GM12878 (cell line): ENCODE measurements at regions not wholly inside any gene's neighbourhood (a gene's known extent, or its start where the extent isn't known, plus 50 kb on each side); places are given as distances from the start of the nearest gene placed in this dataset.
"Not testable (repeated sequence)": the region's sequence is repeated elsewhere in the genome, so short reads cannot be mapped to it uniquely, and the experiment has no call there.

ENCODE experiments used
- ATAC-seq: fragments of 200-7000 bp; cut with Tn5 transposase; 3 replicates; pipeline ENCODE4 v1.9.1; 2020; ENCODE audit warnings: mild to moderate bottlenecking, moderate library complexity
- BruUV-seq: library from RNA; stranded (reverse); fragments of 400-500 nt; replicated peaks from 2 replicates; lab custom pipeline; 2021; lab: Mats Ljungman, UMichigan
- CTCF ChIA-PET: fragments of 300-600 bp; sonication (Branson Sonifier 250); formaldehyde crosslinking; extraction: SDS; loops from one replicate; lab custom pipeline; 2021; ENCODE audit warnings: inconsistent platforms; lab: Yijun Ruan, JAX
- POLR2A ChIA-PET: fragments of 350-600 bp; formaldehyde crosslinking; extraction: SDS; loops from one replicate; lab custom pipeline; 2021; ENCODE audit warnings: inconsistent platforms; lab: Charles Lee
- RAD21 ChIA-PET: fragments of 300-600 bp; sonication (Branson Sonifier 250); formaldehyde crosslinking; loops from one replicate; lab custom pipeline; 2023; ENCODE audit warnings: antibody characterized with exemption; ENCODE audit not compliant: unreplicated experiment; lab: Charles Lee
- SMC1A ChIA-PET: fragments of 300-600 bp; sonication (Branson Sonifier 250); formaldehyde crosslinking; loops from one replicate; lab custom pipeline; 2023; ENCODE audit not compliant: unreplicated experiment, uncharacterized antibody; lab: Charles Lee
- DNase-seq: peaks from one replicate; pipeline ENCODE4 v3.0.0-alpha.2; 2011; ENCODE audit warnings: low read depth, low spot score
- FAIRE-seq: peaks from 3 replicates; lab custom pipeline; 2011; peaks lifted over from hg19 to GRCh38; lab: Jason Lieb, UNC
- H2AFZ ChIP-seq: 2 replicates; pipeline ENCODE4 v1.6.0; 2011; ENCODE audit warnings: low read depth, low read length, control low read depth; ENCODE audit not compliant: control insufficient read depth
- H3K27ac ChIP-seq: 2 replicates; pipeline ENCODE4 v1.5.1; 2011; ENCODE audit warnings: control low read depth; ENCODE audit not compliant: control insufficient read depth, insufficient read depth
- H3K27me3 ChIP-seq, 2 experiments: replicated peaks in 1 of 2; 2 replicates each; pipeline versions ENCODE4 v1.6.0 to v1.6.1; 2011; ENCODE audit warnings: low read length in 1 of 2; ENCODE audit not compliant: control insufficient read depth in 2 of 2, insufficient read depth in 2 of 2
- H3K36me3 ChIP-seq, 2 experiments: 2 replicates each; pipeline ENCODE4 v1.5.1; 2011; ENCODE audit warnings: low read length in 1 of 2; ENCODE audit not compliant: control insufficient read depth in 2 of 2, insufficient read depth in 2 of 2
- H3K4me1 ChIP-seq: 2 replicates; pipeline ENCODE4 v1.6.1; 2011; ENCODE audit warnings: mild to moderate bottlenecking, low read length, moderate library complexity, mixed read lengths; ENCODE audit not compliant: control insufficient read depth, insufficient read depth
- H3K4me2 ChIP-seq: 2 replicates; pipeline ENCODE4 v1.6.0; 2011; ENCODE audit warnings: control low read depth; ENCODE audit not compliant: control insufficient read depth, insufficient read depth
- H3K4me3 ChIP-seq: fragments of 200-600 bp; sonication (generic); 2 replicates; pipeline ENCODE4 v1.5.1; 2016
- H3K79me2 ChIP-seq: 2 replicates; pipeline ENCODE4 v1.6.0; 2011; ENCODE audit warnings: low read length; ENCODE audit not compliant: control insufficient read depth, insufficient read depth
- H3K9ac ChIP-seq: 2 replicates; pipeline ENCODE4 v1.8.0; 2011; ENCODE audit warnings: low read length, control low read depth, mixed read lengths; ENCODE audit not compliant: control insufficient read depth, insufficient read depth
- H3K9me3 ChIP-seq: replicated peaks from 3 replicates; pipeline ENCODE4 v1.5.1; 2011; ENCODE audit warnings: mild to moderate bottlenecking, low read length; ENCODE audit not compliant: control insufficient read depth, insufficient read depth
- H4K20me1 ChIP-seq: 2 replicates; pipeline ENCODE4 v1.6.0; 2011; ENCODE audit not compliant: control insufficient read depth, insufficient read depth
- JUND ChIP-seq: IDR thresholded peaks from 2 replicates; pipeline ENCODE4 v1.6.1; 2012; ENCODE audit warnings: low read depth, mild to moderate bottlenecking, low read length, improper control_type of control experiment, moderate library complexity
- RAD21 ChIP-seq: IDR thresholded peaks from 2 replicates; pipeline ENCODE4 v1.6.1; 2011; ENCODE audit warnings: mild to moderate bottlenecking, low read depth, low read length, moderate library complexity; ENCODE audit not compliant: insufficient read depth
- RUNX3 ChIP-seq: IDR thresholded peaks from 2 replicates; pipeline ENCODE4 v1.6.1; 2012; ENCODE audit warnings: low read length, inconsistent platforms
- YY1 ChIP-seq: IDR thresholded peaks from 2 replicates; pipeline ENCODE4 v1.6.1; 2011; ENCODE audit warnings: low read depth, mild to moderate bottlenecking, low read length
- WGBS: methylation state at CpG from one replicate; pipeline ENCODE4 v1.1.6; 2016; ENCODE audit warnings: low lambda C conversion rate; ENCODE audit not compliant: insufficient replicate concordance, insufficient coverage; ENCODE audit errors: missing lambda C conversion rate; 5-methylcytosine and 5-hydroxymethylcytosine counted together
- in situ Hi-C: fragments of 300-500 bp; cut with MboI; formaldehyde crosslinking; loops from 9 replicates; pipeline ENCODE4 v1.14.3; 2018; ENCODE audit warnings: mixed read lengths
- intact Hi-C: fragments of 100-400 bp; cut with micrococcal nuclease; formaldehyde crosslinking; loops from one replicate; pipeline ENCODE4 v1.14.2; 2022; ENCODE audit not compliant: unreplicated experiment
- TF ChIP-seq, protein P1 (sequence below), 3 experiments: IDR thresholded peaks in 2 of 3; conservative IDR thresholded peaks in 1 of 3; 2 replicates each; pipeline ENCODE4 v1.5.1; 2011; ENCODE audit warnings: low read depth in 3 of 3, low read length in 3 of 3, mild to moderate bottlenecking in 3 of 3, control low read depth in 2 of 3, moderate library complexity in 2 of 3, inconsistent platforms in 1 of 3, mixed read lengths in 1 of 3; ENCODE audit not compliant: control insufficient read depth in 2 of 3, insufficient read depth in 1 of 3; ENCODE audit errors: extremely low read depth in 1 of 3

DNA sequence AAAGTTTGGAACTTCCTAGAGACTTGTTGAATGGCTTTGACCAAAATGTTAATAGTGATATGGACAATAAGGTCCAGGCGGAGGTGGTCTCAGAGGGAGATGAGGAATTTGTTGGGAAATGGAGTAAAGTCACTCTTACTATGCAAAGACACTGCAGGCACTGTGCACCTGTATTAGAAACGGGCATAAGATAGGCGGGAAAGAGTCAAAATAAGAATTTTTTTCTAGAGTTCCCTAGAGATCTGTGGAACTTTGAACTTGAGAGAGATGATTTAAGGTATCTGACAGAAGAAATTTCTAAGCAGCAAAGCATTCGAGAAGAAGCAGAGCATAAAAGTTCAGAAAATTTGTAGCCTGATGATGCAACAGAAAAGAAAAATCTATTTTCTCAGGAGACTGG, 144.4 kb upstream of the C1QTNF3 start:
- H3K4me2 ChIP-seq, BruUV-seq, H3K27ac ChIP-seq, RAD21 ChIA-PET, FAIRE-seq, ATAC-seq, H3K79me2 ChIP-seq, H3K9me3 ChIP-seq, CTCF ChIA-PET, POLR2A ChIA-PET, H3K9ac ChIP-seq, H3K4me1 ChIP-seq, H4K20me1 ChIP-seq, H3K27me3 ChIP-seq, SMC1A ChIA-PET, H3K4me3 ChIP-seq, DNase-seq, H2AFZ ChIP-seq: not testable (repeated sequence)
- in situ Hi-C loops: loop anchor here (25.0 kb wide), 1 partner anchor 675 kb away; no protein-coding TSS in a partner anchor
- peaks cover 4 to 10% of the 10 kb centered on the region in 2 experiments; a peak in 3 of 4 replicates for H3K36me3 ChIP-seq
- 71% methylated on average over 3 of the region's 4 CpGs for WGBS
- intact Hi-C loops: loop anchor here (10.0 kb wide), 1 partner anchor 183 kb away; the partner anchor contains the start of gene AMACR

DNA sequence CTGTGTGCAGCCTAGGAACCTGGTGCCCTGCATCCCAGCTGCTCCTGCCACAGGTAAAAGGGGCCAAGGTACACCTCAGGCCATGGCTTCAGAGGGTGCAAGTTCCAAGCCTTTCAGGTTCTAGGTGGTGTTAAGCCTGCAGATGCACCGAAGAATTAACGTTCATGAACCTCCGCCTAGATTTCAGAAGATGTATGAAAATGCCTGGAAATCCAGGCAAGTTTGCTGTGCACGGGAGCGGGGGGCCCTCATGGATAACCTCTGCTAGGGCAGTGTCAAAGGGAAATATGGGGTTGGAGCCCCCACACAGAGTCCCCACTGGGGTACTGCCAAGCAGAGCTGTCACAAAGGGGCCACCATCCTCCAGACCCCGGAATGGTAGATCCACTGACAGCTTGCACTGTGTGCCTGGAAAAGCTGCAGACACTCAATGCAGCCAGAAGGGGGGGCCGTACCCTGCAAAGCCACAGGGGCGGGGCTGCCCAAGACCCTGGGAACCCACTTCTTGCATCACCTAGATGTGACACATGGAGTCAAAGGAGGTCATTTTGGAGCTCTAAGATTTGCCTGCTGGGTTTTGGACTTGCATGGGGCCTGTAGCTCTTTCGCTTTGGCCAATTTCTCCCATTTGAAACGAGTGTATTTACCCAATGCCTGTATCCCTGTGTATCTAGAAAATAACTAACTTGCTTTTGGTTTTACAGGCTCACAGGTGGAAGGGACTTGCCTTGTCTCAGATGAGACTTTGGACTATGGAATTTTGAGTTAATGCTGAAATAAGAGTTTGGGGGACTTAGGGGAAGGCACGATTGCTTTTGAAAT, 145.2 kb upstream of the C1QTNF3 start:
- BruUV-seq, DNase-seq, CTCF ChIA-PET, H3K4me2 ChIP-seq, H3K27me3 ChIP-seq, POLR2A ChIA-PET, ATAC-seq, H3K9me3 ChIP-seq, H3K4me1 ChIP-seq, H2AFZ ChIP-seq, H3K9ac ChIP-seq, H4K20me1 ChIP-seq, RAD21 ChIA-PET, H3K36me3 ChIP-seq, H3K27ac ChIP-seq, SMC1A ChIA-PET, H3K79me2 ChIP-seq, H3K4me3 ChIP-seq, FAIRE-seq: not testable (repeated sequence)
- intact Hi-C loops: loop anchor here (10.0 kb wide), 1 partner anchor 183 kb away; the partner anchor contains the start of gene AMACR
- in situ Hi-C loops: loop anchor here (25.0 kb wide), 1 partner anchor 674 kb away; no protein-coding TSS in a partner anchor
- WGBS: 85% methylated on average over 10 of the region's 11 CpGs
- TF ChIP-seq YY1 (0 out of 2 replicates have a peak, but pooled peaks have one; percentile 31), RUNX3 (0 out of 2 replicates have a peak, but pooled peaks have one; percentile 8), RAD21 (peak; percentile 42), JUND (0 out of 2 replicates have a peak, but pooled peaks have one; percentile 14)
- TF ChIP-seq, protein P1, sequence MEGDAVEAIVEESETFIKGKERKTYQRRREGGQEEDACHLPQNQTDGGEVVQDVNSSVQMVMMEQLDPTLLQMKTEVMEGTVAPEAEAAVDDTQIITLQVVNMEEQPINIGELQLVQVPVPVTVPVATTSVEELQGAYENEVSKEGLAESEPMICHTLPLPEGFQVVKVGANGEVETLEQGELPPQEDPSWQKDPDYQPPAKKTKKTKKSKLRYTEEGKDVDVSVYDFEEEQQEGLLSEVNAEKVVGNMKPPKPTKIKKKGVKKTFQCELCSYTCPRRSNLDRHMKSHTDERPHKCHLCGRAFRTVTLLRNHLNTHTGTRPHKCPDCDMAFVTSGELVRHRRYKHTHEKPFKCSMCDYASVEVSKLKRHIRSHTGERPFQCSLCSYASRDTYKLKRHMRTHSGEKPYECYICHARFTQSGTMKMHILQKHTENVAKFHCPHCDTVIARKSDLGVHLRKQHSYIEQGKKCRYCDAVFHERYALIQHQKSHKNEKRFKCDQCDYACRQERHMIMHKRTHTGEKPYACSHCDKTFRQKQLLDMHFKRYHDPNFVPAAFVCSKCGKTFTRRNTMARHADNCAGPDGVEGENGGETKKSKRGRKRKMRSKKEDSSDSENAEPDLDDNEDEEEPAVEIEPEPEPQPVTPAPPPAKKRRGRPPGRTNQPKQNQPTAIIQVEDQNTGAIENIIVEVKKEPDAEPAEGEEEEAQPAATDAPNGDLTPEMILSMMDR (IDR thresholded peaks at IDR 0.05 in 2 of 3, conservative IDR thresholded peaks at IDR 0.05 in 1 of 3; ENCODE audit: control insufficient read depth in 2 of 3, extremely low read depth in 1 of 3, insufficient read depth in 1 of 3, low read depth in 3 of 3, low read length in 3 of 3): peak; percentile 19 to 58 (median 46); a peak in 5 of 6 replicates

DNA sequence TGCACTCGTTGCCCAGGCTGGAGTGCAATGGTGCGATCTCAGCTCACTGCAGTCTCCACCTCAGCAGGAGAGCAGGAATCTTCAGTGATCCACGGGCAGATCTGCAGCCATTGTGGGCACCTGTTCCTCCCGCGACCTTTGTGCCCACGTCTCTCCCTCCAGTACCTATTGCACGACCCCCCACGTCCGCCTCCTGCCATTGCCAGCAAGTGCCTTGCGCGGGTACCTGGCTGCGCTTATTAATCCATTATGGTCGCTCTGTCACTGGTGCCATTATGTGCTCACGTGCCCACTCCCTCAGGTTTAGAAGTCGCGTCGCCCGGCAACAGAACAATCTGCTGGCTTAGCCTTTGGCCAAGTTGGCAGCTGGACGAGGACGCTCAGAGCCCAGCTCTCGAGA, 146.2 kb upstream of the C1QTNF3 start:
- intact Hi-C loops (loop anchor here (10.0 kb wide), 1 partner anchor 184 kb away; the partner anchor contains the start of gene AMACR), in situ Hi-C loops (loop anchor here (25.0 kb wide), 1 partner anchor 673 kb away; no protein-coding TSS in a partner anchor)
- RAD21 ChIA-PET, SMC1A ChIA-PET, H3K9ac ChIP-seq, CTCF ChIA-PET, H3K4me1 ChIP-seq, H3K9me3 ChIP-seq, H3K27ac ChIP-seq, BruUV-seq, H2AFZ ChIP-seq, ATAC-seq, H3K36me3 ChIP-seq, H4K20me1 ChIP-seq, POLR2A ChIA-PET, H3K79me2 ChIP-seq, H3K27me3 ChIP-seq, H3K4me3 ChIP-seq, H3K4me2 ChIP-seq, FAIRE-seq, DNase-seq: not testable (repeated sequence)
- 97% methylated on average over 19 of the region's 21 CpGs for WGBS
